BE2C (cell line): ENCODE measurements at regions not wholly inside any gene's neighbourhood (a gene's known extent, or its start where the extent isn't known, plus 50 kb on each side); places are given as distances from the start of the nearest gene placed in this dataset.

Experiments used
- DNase-seq: peaks from one replicate; pipeline ENCODE4 v3.0.0-alpha.2; 2020
- H3K27me3 ChIP-seq: fragments of 250-450 bp; sonication (Bioruptor Pico); 2 replicates; pipeline ENCODE4 v1.5.1; 2020; ENCODE audit warnings: mild to moderate bottlenecking
- H3K36me3 ChIP-seq: fragments of 250-450 bp; sonication (Bioruptor Pico); 2 replicates; pipeline ENCODE4 v1.5.1; 2020; ENCODE audit warnings: mild to moderate bottlenecking
- H3K4me1 ChIP-seq: fragments of 250-450 bp; sonication (Bioruptor Pico); 2 replicates; pipeline ENCODE4 v1.5.1; 2020
- H3K4me3 ChIP-seq: 2 replicates; pipeline ENCODE4 v1.5.1; 2011; ENCODE audit warnings: low read depth, low read length
- H3K9me3 ChIP-seq: fragments of 250-450 bp; sonication (Bioruptor Pico); 2 replicates; pipeline ENCODE4 v1.5.1; 2020
- TF ChIP-seq, protein P1 (sequence below): IDR thresholded peaks from 2 replicates; pipeline ENCODE4 v1.5.1; 2012; ENCODE audit warnings: mild to moderate bottlenecking, low read depth, low read length

DNA sequence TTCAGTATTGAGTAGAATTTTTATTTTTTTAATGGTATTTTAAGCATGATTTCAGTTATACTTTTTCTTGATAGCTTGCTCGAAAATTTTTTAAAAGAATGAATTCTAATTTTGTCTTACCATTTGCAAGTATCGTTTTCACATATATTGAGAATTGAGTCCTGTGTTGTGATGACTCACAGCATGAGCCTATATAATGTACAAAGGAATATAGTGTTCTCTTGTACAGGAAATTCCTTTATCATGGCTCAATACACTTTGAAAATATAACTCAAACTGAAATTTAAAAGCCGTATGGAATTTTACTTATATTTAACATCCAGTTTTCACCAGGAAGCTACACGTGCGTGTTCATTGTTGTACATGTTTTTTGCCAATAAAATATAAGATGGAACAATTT, 161.1 kb upstream of the TMTC4 start:
- Histone ChIP-seq H3K36me3 (no peaks in the 10 kb centered on the region), H3K9me3 (no peaks in the 10 kb centered on the region), H3K4me3 (no peak overlapping the region), H3K27me3 (no peaks in the 10 kb centered on the region), H3K4me1 (no peaks in the 10 kb centered on the region)
- no peak for DNase-seq
- TF ChIP-seq, protein P1, sequence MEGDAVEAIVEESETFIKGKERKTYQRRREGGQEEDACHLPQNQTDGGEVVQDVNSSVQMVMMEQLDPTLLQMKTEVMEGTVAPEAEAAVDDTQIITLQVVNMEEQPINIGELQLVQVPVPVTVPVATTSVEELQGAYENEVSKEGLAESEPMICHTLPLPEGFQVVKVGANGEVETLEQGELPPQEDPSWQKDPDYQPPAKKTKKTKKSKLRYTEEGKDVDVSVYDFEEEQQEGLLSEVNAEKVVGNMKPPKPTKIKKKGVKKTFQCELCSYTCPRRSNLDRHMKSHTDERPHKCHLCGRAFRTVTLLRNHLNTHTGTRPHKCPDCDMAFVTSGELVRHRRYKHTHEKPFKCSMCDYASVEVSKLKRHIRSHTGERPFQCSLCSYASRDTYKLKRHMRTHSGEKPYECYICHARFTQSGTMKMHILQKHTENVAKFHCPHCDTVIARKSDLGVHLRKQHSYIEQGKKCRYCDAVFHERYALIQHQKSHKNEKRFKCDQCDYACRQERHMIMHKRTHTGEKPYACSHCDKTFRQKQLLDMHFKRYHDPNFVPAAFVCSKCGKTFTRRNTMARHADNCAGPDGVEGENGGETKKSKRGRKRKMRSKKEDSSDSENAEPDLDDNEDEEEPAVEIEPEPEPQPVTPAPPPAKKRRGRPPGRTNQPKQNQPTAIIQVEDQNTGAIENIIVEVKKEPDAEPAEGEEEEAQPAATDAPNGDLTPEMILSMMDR = no peak

DNA sequence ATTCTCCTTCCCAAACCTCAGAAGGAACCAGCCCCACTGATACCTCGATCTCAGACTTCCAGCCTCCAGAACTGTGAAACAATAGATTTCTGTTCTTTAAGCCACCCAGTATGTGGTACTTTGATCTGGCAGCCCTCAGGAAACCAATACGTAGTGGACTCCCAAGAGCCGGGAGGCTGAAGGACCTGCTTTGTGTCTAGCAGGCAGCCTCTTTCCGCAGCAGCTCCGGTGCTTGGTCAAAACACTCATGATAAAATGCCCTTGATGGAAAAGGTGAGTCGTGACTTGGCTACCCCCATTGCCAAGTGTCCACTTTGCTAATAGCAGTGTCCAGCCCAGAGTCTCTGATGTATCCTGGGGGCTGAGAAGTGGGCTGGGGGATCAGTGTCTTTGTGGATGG, 158.8 kb upstream of the TMTC4 start:
- no peaks in the 10 kb centered on the region for H3K4me1 ChIP-seq
- no peaks in the 10 kb centered on the region for H3K27me3 ChIP-seq
- no peaks in the 10 kb centered on the region for H3K9me3 ChIP-seq
- H3K36me3 ChIP-seq = no peaks in the 10 kb centered on the region
- DNase-seq = no peak
- TF ChIP-seq, protein P1 = no peak
- H3K4me3 ChIP-seq = no peak overlapping the region

DNA sequence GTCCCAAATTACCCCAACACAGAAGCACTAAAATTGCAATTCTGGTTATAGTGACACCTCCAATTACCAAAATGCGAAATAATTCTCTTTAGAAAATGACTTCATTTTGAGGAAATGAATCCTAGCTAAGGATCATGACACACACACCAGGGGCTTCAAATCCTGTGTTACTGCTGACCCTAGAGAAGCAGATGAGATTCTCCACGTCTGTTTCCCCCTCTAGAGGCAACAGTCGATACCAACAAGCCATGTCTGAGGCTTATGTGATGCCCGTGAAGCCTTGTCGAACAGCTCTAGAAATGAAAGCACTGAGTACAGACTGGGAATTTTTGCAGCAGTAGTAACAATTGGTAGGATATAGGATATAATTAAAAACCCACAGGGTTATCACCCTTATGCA, 153.6 kb upstream of the TMTC4 start:
- Histone ChIP-seq H3K4me1 (no peaks in the 10 kb centered on the region), H3K27me3 (peaks cover 7% of the 10 kb centered on the region; the same call in 1 of the 2 replicates), H3K36me3 (no peaks in the 10 kb centered on the region), H3K4me3 (no peak overlapping the region), H3K9me3 (no peaks in the 10 kb centered on the region)
- TF ChIP-seq, protein P1 = peak; percentile 32
- no peak for DNase-seq

DNA sequence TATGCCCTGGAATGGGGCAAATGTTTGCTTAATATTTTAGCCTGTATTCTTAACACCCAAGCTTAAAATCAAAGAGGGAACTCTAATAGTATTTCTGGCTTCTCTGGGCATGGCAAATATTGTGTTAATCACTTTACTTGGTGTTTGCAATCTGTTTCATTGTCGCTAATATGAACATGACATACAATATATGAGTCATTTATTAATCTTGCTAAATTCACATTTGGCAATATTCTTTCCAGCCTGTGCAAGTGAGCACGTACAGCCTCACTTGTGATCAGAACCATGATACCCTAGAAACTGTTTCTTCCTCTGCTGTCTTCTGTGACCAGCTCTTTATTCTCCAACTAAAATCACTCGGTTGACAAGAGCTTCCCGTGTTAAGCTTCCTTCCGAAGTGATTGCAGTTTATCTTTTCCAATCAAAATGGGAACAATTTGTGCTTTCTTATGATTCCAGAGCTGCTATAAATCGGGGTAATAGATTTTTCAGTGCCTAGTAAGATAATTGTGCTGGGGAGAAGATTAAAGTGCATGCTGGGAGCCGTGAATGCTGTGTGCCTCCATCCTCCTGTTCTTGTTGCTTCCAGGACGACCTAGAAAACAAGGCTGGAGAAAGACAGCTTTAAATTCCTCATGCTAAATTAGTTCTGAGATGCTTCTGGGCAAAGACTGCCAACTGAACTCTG, 153.0 kb upstream of the TMTC4 start:
- Histone ChIP-seq H3K27me3 (peaks cover 7% of the 10 kb centered on the region; the same call in 1 of the 2 replicates), H3K9me3 (no peaks in the 10 kb centered on the region), H3K36me3 (no peaks in the 10 kb centered on the region), H3K4me3 (no peak overlapping the region), H3K4me1 (no peaks in the 10 kb centered on the region)
- TF ChIP-seq, protein P1 = no peak
- no peak for DNase-seq

DNA sequence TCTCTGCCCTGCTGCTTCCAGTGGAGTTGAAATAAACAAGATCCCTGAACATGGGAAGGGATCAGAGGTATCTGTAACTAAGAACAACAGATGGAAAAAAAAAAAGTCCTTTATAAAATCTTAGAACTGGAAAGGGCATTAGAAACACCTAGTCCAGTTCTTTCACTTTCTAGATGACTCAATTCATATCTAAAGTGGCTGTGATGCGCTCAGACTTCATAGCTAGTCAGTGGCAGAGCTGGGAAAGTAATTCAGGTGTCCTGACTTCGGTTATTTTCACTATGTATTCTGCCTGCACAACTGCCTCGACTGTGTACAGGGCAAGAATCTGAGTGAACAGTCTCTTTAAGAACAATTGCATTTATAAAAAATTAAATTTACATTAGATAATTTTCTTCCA, 151.8 kb upstream of the TMTC4 start:
- DNase-seq = no peak
- Histone ChIP-seq H3K4me3 (no peak overlapping the region), H3K27me3 (peaks cover 7% of the 10 kb centered on the region; the same call in 1 of the 2 replicates), H3K36me3 (no peaks in the 10 kb centered on the region), H3K4me1 (no peaks in the 10 kb centered on the region), H3K9me3 (no peaks in the 10 kb centered on the region)
- TF ChIP-seq, protein P1 = no peak

DNA sequence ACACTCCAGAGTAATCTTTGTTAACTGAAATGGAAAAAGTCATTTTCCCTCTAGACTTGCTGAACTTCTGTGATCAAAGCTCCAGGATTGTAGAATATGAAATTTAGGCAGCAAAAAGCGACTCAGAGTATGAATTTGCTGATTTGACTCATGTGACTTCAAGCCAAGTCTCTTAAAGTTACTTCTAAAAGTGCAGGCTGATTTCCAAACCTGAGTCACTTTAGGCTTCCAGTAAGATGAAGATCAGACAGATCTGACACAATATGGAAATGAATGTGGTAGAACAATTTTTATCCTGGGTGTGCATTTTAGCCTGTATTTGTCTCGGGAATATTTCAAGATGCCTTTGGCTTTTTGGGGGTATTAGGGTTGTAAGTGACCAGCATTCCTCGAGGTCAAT, 151.0 kb upstream of the TMTC4 start:
- no peaks in the 10 kb centered on the region for H3K4me1 ChIP-seq
- H3K9me3 ChIP-seq = no peaks in the 10 kb centered on the region
- DNase-seq = no peak
- H3K36me3 ChIP-seq = no peaks in the 10 kb centered on the region
- peaks cover 7% of the 10 kb centered on the region; the same call in 1 of the 2 replicates for H3K27me3 ChIP-seq
- TF ChIP-seq, protein P1 = no peak
- no peak overlapping the region for H3K4me3 ChIP-seq
